Stromal cell of bone marrow (primary cell): ENCODE measurements at regions not wholly inside any gene's neighbourhood (a gene's known extent, or its start where the extent isn't known, plus 50 kb on each side); places are given as distances from the start of the nearest gene placed in this dataset.
A peak's percentile ranks its signal among the peaks of the same experiment; 100 is the strongest.

Source experiments
- DNase-seq: peaks from one replicate; pipeline ENCODE4 v3.0.0-alpha.2; 2012; ENCODE audit warnings: low read depth

DNA sequence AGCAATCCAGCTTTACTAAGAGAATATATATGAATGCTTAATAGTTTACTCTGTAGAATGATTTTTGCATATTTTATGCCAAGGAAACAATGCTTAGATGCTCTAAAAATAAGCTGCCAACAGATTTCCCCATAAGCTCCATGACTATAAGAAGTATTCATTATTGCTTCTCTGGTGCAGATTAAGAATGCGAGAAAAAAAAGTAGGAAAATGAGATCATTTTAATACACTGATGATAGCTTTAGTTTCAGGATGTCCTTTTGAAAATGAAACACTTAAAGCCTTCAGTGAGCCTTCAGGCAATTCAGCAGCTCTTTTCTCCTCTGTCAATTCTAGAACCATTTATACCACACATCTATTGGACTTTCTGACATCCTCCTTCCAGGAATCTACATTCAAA, 735.0 kb upstream of the POT1 start:
- DNase-seq: no peak

DNA sequence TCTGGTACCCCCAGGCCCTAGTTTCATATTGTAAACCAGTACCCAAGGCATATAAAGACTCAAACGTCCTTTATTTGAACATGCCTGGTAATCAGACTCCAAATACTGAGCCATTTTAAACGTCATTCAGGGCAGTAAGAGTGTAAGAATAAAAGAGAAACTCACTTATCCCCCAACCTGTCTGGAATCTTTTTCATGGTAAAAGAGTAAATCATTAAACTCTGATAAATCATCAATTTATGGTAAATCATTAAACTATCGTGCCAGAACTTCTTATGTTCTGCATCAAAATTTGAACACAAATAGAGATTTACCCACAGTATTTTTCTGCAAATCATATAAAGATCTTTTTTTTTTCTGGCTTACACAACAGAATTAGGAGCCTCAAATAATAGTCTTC, 734.3 kb upstream of the POT1 start:
- no peak for DNase-seq

DNA sequence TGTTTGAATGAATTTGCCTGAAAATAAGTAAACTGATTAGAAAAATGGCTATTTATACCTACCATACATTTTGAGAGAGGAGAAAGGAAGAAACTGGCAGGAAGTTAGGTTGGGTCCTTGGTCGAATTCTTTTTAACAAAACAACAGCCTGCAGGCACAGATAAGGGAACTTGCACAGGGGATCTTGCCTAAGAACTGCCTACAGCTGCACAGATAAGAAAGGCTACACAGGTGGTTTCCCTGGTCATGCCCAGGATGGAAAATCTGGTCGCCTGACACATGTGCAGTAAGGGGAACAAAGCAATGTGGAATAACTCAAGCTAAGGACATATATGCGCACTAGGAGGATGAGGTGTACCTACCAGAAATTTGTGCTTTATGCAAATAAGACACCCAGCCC, 732.1 kb upstream of the POT1 start:
- DNase-seq: no peak

DNA sequence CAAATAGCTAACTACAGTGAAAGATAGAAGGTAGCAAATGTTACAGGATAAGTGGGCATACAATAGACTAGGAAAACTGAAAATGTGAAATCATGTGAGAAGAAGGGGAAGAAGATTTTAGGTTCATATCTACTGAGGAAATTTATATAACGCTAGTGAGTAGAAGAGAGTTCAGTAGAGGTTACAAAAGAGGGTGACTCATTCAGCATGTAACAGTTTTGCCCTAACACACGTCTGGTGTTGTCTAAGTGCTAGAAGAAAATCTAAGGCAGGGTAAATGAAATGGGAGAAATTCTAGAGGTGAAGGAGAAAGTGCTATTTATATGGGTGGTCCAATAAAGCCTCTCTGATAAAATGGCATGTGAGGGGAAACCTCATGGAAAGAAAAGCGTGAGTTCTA, 731.4 kb upstream of the POT1 start:
- no peak for DNase-seq

DNA sequence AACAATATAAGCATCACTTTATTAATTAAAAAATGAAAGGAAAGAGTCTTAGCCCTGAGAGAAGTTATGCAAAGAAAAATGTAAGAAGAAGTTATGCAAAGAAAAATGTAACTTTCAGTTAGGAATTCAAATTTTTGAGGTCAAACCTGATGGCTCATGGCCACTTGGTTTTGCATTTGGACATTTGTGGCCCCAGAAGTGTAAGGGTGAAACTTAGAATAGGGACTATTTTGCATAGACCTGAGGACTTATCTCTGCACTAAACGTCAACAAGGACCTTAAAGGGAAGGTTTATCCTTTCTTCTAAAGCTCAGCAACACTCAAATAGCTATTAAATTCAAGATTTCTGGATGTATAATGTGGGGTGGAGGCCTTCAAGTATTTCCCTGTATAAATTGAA, 724.5 kb upstream of the POT1 start:
- no peak for DNase-seq

DNA sequence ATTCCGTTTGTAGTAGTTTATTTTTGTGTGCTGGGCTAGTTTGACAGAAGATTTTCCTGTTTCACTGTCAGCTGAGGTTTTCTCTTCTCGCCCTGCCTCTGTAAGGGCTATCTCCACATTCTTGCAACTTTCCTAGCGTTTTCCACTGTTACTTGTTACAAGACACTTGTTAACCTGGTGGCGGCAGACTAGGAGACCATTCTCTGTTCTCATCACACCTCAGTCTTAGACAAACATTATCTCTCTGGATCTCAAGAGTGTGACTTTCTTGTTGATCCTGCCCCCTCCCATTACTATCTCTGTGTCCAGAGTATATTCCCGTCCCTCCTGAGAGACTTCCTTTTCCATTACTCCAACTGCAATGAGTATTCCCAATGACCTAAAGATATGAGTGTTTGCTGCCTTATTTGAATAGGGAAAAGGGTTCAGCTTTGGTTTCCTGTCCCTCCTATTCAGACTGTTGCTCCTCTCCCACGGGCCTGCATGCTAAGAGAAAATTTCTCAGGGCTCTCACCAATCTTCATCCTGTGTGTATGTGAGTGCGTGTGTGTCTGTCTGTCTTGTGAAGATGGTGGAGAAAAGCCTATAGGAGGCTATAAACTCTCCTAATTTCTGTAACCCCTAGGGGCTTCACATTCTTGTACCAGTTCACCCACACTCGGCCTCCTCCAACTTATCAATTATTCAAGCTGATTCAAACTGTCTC, 722.4 kb upstream of the POT1 start:
- no peak for DNase-seq

DNA sequence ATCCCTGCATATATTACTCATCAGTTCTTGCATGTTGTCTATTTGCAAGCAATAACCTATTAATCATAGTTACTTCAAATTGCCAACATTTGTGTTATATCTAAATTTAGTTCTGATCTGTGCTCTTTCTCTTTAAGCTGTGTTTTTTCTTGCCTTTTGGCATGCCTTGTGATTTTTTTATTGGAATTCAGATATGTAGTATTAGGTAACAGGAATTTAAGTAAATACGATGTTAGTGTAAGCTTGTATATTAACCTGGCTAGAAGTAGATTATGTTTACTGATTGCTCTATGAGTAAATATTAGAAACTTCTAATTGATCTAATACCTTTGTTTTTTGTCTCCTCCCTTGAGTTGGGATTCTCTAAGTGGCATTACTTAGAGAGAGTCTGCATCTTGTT, 718.9 kb upstream of the POT1 start:
- DNase-seq: no peak

DNA sequence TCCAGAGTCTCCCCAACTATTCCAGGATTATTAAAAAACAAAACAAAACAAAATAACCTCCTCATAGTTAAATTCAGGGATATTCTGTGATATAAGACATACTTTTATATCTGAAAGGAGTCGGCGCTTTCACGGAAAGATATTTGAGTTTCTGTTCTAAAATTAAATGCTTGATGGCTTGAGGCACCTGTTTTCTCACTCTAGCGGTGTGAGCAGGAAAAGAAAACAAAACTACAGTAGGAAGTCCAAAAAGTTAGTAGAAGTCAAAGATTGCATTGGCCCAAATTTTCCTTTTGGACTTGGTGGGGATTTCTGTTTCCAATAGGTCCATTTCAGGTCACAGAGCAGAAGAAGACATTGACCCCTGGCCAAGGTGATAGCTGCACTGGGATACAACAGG, 716.1 kb upstream of the POT1 start:
- no peak for DNase-seq

DNA sequence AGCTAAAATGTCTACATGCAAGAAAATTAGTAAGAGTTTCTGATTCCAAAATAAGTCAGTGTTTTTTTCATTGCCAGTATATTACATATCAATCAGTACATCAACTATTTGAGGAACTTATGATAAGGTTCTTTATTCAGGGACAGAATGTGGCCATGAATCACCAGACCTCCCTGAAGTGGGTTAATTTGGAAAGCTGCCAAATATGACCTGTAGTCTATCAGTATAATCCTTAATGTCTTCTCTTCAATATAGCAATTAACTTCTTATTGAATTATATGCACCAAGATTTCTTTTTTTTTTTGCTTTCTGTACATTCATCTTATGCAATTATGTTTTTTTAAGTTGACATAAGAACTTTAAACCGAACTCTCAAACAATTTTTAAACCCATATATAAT, 714.5 kb upstream of the POT1 start:
- DNase-seq: no peak

DNA sequence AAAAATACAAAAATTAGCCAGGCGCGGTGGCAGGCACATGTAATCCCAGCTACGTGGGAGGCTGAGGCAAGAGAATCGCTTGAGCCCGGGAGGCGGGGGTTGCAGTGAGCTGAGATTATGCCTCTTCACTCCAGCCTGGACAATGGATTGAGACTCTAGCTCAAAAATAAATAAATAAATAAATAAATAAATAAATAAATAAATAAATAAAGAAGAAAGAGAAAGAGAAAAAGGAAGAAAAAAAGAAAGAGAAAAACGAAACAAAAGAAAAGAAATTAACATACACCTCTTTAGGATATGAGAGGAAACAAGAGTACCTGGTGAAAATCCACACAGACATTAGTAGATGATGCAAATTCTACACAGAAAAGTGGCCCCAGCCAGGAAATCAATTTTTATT, 713.7 kb upstream of the POT1 start:
- DNase-seq: no peak

DNA sequence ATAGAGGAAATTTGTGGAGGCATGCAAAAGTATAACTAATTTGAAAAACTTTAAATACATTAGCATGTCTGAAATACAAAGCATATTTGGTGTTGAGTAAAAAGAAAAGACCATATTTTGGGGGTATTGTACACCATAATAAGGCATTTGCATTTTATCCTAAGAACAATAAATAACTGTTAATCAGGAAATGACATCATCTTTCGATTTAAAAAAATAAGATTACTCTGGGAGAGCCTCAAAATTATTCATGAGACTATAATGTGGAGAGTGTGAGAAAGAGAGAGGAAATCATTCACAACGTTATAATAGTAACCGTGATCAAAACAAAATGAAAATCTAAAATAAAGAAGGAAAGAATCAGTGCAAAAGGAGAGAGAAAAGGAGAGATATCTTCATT, 712.3 kb upstream of the POT1 start:
- DNase-seq: no peak

DNA sequence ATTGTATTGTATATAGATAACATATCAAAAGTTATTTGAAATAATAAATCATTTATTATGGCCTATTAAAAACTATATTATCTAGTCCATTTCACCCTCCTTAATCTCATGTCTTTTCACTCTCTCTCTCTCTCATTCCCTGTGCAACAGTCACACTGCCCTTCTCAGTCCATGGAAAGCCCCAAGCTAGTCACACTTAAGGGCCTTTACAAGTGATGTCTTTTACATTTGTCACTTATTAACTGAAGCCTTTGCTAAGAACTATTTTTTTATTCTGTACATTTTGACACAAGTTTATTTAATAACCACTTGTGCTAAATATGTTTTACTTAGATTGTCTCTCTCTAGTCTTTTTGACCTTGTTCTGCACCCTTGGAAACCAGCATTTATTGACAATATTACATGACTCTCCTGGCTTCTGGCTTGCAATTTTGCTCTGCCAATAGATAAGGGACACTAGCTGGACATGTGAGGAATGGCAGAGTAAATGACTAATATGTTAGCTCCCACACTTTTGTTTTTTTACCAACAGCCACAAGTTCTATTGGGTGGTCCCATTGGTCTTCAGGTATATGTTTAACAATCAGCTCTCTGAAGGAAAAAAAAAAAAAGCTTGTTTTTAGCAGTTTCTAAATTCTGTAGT, 706.8 kb upstream of the POT1 start:
- no peak for DNase-seq

DNA sequence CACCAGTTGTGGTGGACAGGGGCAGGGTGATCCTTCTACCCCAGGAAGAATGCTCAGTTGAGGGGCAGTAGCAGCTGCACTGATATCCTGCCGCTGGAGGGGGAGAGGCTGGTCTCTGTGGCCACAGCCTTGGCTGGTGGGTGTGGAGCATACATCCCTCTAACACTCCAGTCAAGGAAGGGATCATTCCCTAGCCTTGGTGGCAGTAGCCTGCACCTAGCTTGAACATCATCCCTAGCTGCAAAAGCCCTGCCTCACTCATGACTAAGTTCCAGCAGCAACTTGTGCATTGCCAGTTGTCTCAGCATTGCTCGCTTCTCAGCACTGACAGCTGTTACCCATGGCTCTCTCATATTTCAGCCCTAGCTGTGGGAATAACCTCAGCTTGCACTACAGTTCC, 688.9 kb upstream of the POT1 start:
- DNase-seq: no peak

DNA sequence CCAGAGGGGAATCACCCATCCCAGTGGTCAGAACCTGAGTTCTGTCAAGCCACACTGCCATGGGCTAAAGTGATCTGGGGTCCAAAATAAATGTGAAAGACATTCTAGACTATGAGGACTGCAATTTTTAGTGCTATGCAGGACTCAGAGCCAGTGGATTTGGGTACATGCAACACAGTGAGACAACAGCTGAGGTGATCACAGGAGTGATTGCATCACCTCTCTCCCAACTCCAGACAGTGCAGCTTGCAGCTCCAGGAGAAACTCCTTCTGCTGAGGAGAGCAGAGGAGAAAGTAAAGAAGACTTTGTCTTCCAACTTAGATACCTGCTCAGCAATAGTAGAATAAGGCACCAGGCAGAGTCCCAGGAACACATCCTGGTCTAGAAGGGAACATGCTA, 682.0 kb upstream of the POT1 start:
- DNase-seq: no peak

DNA sequence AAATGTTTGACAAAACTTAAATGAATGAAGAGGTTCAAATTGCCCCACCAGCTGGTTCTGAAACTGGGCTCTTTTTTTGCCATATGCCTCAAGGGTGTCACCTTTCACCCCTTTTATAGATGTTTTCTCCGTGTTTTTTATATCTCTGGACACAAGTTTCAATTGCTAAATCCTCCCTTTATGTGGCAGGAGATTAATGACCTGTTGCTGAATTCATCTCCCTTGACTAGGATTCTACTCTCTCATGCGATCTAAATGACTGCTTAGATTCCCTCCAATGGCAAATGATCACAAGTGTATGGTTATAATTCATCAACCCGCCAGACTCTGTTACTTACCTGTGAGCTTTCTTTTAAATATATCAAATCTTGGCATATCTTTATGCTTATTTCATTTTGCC, 677.0 kb upstream of the POT1 start:
- DNase-seq: no peak

DNA sequence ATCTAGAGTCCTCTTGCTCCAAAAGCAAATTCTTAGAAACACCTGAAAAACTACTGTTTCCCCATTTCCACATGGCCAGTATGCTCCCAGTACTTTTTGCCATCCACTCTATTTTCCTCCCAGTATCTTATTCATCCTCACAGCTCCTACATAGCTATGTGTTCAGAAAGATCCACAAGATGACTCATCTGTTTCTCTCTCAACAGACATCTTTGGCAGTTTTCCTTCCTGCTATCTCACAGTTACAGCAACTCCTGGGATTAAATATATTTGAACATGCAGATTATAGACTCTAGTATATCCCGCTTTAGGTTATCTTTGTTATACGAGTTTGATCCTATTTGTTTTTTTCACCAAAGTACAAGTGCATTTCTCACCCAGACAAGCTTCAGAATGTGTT, 675.6 kb upstream of the POT1 start:
- peak; percentile 1 for DNase-seq

DNA sequence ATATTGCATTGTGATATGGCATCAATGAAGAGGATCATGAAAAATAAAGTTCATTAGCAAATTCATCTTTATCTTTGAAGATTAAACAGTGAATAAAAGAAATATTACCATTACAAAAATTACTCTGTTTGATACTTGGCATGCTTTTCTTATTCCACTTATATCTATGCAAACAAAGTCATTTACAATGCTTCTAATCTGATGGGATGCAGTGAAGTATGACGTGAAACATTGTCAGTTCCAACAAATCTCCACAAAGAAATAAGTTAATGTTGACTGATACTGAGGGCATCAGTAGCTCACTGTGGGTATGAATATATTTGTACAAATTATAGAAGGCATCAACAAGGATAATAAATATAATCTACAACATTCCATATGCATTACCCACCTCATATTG, 672.8 kb upstream of the POT1 start:
- no peak for DNase-seq

DNA sequence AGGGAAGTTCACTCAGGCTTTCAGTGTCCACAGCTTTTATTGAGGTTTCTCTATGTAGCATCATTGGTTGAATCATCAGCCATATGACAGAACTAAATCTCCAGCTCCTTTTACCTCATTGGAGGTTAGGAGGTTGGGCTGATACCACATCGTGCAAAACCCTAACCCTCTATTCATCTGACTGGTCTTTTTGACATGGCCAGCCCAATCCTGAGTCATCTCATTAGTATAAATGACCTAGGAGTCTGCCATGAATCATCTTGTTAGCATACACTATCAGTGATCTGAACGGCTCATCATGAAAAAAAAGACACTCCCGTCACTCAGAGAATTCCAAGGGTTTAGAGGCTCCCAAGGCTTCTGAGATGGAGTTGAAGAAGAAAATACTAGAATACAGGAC, 669.8 kb upstream of the POT1 start:
- no peak for DNase-seq

DNA sequence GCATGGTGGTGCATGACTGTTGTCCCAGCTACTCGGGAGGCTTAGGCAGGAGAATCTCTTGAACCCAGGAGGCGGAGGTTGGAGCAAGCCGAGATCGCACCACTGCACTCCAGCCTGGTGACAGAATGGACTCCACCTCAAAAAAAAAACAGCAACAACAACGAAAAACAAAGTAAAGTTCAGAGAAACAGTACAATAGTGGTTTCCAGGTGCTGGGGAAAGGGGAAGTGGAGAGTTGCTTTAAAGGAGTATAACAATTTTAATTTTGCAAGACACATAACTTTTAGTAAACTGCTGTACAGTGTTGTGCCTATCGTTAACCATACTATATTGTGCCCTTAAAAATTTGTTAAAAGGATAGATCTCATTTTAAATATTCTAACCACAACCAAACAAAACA, 662.7 kb upstream of the POT1 start:
- DNase-seq: no peak

DNA sequence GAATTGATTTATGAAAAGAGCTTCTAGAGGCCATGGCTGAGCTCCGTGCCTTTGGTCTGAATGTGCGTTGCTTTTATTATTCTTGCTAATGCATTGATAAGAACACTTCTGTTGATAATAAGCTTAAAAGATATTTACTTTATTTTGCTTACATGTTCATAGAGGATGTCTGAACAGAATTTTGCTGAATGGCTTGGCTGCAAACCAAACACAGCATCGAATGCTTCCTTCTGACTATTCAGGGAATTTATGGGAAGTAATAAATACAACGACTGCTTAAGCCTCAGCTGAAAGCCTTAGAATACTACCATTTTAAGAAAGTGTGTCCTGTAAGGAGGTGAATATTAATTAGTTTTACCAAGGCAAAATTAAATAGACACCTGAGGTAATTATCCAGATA, 643.5 kb upstream of the POT1 start:
- DNase-seq: no peak

DNA sequence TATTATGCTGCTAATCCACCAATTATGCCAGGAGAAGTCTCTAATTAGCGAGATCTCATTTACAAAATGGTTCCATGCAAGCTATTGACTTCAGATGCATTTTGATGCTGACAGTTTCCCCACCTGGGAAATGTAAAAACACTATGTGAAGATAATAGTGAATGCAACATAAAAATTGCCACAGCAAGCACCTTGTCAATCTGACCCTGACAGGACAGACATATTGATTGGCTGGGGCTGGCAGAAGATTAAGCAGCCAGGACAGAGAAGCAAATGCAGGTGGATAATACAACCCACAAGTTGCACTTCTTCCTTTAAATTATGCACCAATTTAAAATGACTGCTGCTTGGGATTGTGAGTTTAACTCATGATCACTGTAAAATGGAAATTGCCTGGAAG, 642.8 kb upstream of the POT1 start:
- no peak for DNase-seq

DNA sequence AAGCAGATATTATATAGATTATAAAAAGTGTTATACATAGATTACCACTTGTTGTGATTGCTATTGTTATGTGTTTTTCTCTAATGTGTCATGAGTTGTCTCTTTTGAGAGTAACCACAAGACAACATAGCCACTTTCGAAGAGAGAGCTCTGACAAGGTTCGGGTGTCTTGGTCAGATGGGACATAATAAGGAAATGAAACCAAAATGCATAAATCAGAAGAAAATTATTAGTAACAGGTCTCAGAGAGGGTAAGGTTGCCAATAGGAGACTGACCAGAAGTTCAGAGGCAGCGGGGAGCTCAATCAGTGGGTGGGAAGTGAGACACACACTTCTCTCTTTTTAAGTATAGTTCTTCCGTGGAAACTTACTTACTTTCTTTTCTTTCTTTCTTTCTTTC, 639.2 kb upstream of the POT1 start:
- DNase-seq: no peak

DNA sequence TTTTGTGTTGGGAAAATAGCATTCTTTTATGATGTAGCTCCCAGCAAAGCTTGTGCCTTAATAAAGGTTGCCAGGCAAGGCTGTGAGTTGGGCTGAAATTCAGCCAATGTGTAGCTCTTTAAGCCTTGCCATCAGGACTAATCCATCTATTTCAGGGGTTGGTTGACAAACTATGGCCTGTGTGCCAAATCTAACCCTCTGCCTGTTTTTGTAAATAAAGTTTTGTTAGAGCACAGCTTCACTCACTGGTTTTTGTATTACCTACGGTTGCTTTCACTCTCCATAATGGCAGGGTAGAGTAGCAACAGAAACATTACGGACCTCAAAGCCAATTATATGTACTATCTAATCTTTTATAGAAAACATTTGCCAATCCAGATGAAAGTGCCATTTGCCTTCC, 638.1 kb upstream of the POT1 start:
- no peak for DNase-seq

DNA sequence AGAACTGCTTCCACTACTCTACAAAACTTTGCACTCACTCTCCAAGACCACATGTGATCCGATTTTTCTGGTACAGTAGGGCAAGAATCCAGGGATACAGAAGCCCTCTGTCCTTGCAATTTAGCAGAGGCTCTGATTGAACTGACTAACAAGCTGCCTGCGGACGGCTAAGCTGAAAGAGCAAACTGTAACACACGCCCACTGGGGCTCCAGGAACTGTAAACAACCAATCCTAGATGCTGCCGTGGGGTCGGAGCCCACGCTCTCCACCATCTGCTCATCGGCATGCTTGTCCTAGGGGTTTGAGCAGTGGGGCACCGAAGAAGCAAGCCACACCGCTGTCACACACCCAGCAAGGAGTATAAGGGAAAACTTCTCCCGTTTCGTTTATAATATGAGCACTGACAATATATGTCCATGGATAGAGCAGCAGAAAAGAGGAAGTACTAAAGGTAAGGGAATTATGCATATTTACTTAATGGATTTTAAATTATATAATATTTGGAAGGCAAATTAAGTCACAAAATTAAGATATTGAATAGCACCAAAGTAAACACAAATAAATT, 634.4 kb upstream of the POT1 start:
- no peak for DNase-seq
